Neuronal stem cell (in vitro differentiated cells): ENCODE measurements at regions not wholly inside any gene's neighbourhood (a gene's known extent, or its start where the extent isn't known, plus 50 kb on each side); places are given as distances from the start of the nearest gene placed in this dataset.

ENCODE experiments used
- DNase-seq: peaks from one replicate; pipeline ENCODE4 v3.0.0-alpha.2; 2013; ENCODE audit warnings: low spot score
- H2AFZ ChIP-seq: one replicate; pipeline ENCODE4 v1.6.1; 2013; ENCODE audit warnings: mild to moderate bottlenecking, low read length, inconsistent platforms
- H2AK5ac ChIP-seq: 2 replicates; pipeline ENCODE4 v1.6.1; 2013; ENCODE audit warnings: low read depth, mild to moderate bottlenecking, inconsistent platforms, low read length, moderate library complexity, mixed read lengths
- H2BK120ac ChIP-seq: 2 replicates; pipeline ENCODE4 v1.6.1; 2013; ENCODE audit warnings: low read depth, mild to moderate bottlenecking, inconsistent platforms, low read length, moderate library complexity, mixed read lengths
- H2BK12ac ChIP-seq: one replicate; pipeline ENCODE4 v1.6.1; 2013; ENCODE audit warnings: low read length, inconsistent platforms
- H2BK15ac ChIP-seq: 2 replicates; pipeline ENCODE4 v1.6.1; 2013; ENCODE audit warnings: mild to moderate bottlenecking, low read length, inconsistent platforms, mixed read lengths
- H2BK5ac ChIP-seq: one replicate; pipeline ENCODE4 v1.6.1; 2013; ENCODE audit warnings: inconsistent platforms, mild to moderate bottlenecking, low read length, moderate library complexity
- H3K14ac ChIP-seq: one replicate; pipeline ENCODE4 v1.6.1; 2013; ENCODE audit warnings: low read length, inconsistent platforms
- H3K18ac ChIP-seq: 2 replicates; pipeline ENCODE4 v1.6.1; 2013; ENCODE audit warnings: low read length, inconsistent platforms
- H3K23ac ChIP-seq: 2 replicates; pipeline ENCODE4 v1.6.1; 2013; ENCODE audit warnings: low read depth, mild to moderate bottlenecking, mixed read lengths, low read length, inconsistent platforms; ENCODE audit not compliant: poor library complexity
- H3K27ac ChIP-seq: replicated peaks from 3 replicates; pipeline ENCODE4 v1.5.1; 2013; ENCODE audit warnings: low read length, inconsistent platforms
- H3K27me3 ChIP-seq, 3 experiments: 2 replicates each; pipeline ENCODE4 v1.6.1; 2013; ENCODE audit warnings: low read length in 3 of 3, mild to moderate bottlenecking in 2 of 3, inconsistent platforms in 1 of 3, low read depth in 1 of 3, mixed read lengths in 1 of 3, moderate library complexity in 1 of 3; ENCODE audit not compliant: control insufficient read depth in 3 of 3, insufficient read depth in 3 of 3
- H3K36me3 ChIP-seq, 2 donors: replicated peaks in 1 of 2; 2 replicates each; pipeline ENCODE4 v1.6.1; 2013; ENCODE audit warnings: low read length in 2 of 2; ENCODE audit not compliant: control insufficient read depth in 2 of 2, insufficient read depth in 2 of 2
- H3K4ac ChIP-seq: 2 replicates; pipeline ENCODE4 v1.6.1; 2013; ENCODE audit warnings: inconsistent platforms, mild to moderate bottlenecking, low read length, moderate library complexity
- H3K4me1 ChIP-seq, 2 donors: 1 replicate in 1 of 2; 2 replicates in 1 of 2; pipeline ENCODE4 v1.6.1; 2013; ENCODE audit warnings: low read length in 2 of 2, low read depth in 1 of 2; ENCODE audit not compliant: control insufficient read depth in 2 of 2, insufficient read depth in 1 of 2
- H3K4me2 ChIP-seq: one replicate; pipeline ENCODE4 v1.6.1; 2013; ENCODE audit warnings: mild to moderate bottlenecking, low read length, inconsistent platforms; ENCODE audit not compliant: insufficient read depth, poor library complexity, severe bottlenecking
- H3K4me3 ChIP-seq, 2 donors: 2 replicates each; pipeline ENCODE4 v1.5.1; 2013; ENCODE audit warnings: low read length in 2 of 2, mild to moderate bottlenecking in 2 of 2, inconsistent platforms in 1 of 2, moderate library complexity in 1 of 2
- H3K79me1 ChIP-seq: one replicate; pipeline ENCODE4 v1.6.1; 2013; ENCODE audit warnings: low read depth, mild to moderate bottlenecking, inconsistent platforms, low read length, moderate library complexity
- H3K9ac ChIP-seq: one replicate; pipeline ENCODE4 v1.6.1; 2013; ENCODE audit warnings: mild to moderate bottlenecking, low read depth, low read length, inconsistent platforms; ENCODE audit not compliant: poor library complexity
- H3K9me3 ChIP-seq, 2 donors: replicated peaks in 1 of 2; 2 replicates each; pipeline versions ENCODE3 to v1.6.1; 2013; ENCODE audit warnings: low read length in 2 of 2, mild to moderate bottlenecking in 2 of 2, inconsistent platforms in 1 of 2, low read depth in 1 of 2, mixed read lengths in 1 of 2, moderate library complexity in 1 of 2; ENCODE audit not compliant: control insufficient read depth in 2 of 2, insufficient read depth in 1 of 2
- H4K8ac ChIP-seq: one replicate; pipeline ENCODE4 v1.6.1; 2013; ENCODE audit warnings: low read depth, mild to moderate bottlenecking, inconsistent platforms, low read length, moderate library complexity
- H4K91ac ChIP-seq: one replicate; pipeline ENCODE4 v1.6.1; 2013; ENCODE audit warnings: low read length, low read depth, mild to moderate bottlenecking, inconsistent platforms; ENCODE audit not compliant: poor library complexity
- WGBS, 2 donors: extraction: QIAGEN DNeasy Blood & Tissue Kit; methylation state at CpG; one replicate each; pipeline ENCODE4 v1.1.7; 2013; ENCODE audit warnings: missing lambda C conversion rate in 2 of 2, mixed read lengths in 1 of 2; ENCODE audit not compliant: insufficient read length in 2 of 2, insufficient replicate concordance in 1 of 2; ENCODE audit errors: extremely low coverage in 2 of 2; 5-methylcytosine and 5-hydroxymethylcytosine counted together

DNA sequence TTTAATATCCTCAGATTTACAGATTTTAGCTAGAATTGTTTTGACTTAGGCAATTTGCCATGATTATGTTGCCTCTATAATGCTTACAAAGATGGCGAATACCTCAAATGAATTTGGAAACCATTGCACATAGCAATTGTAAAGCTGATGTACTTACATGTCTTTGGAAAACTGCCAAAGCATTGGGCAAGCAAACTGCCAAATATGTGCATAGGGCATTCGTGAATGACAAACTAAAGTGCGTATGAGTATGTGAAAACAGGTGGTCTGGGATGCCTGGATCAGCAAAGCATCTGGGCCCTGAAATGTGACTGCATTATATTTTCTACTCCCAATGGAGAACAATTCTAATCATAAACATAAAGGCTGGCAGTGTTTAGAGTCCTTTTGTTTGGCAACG, 445.3 kb upstream of the ROBO1 start:
- no peak overlapping the region for H2AK5ac ChIP-seq
- no peak overlapping the region for H2BK120ac ChIP-seq
- no peak overlapping the region for H3K14ac ChIP-seq
- H4K91ac ChIP-seq, result no peak overlapping the region
- no peak overlapping the region for H3K18ac ChIP-seq
- no CpG with 5 or more reads among the region's 4 CpGs for WGBS, 2 donors
- no peak overlapping the region for H3K4me2 ChIP-seq
- H3K4me1 ChIP-seq, result no peaks in the 10 kb centered on the region
- H3K23ac ChIP-seq, result no peak overlapping the region
- no peaks in the 10 kb centered on the region for H3K27me3 ChIP-seq
- H2BK15ac ChIP-seq, result no peak overlapping the region
- H3K9ac ChIP-seq, result no peak overlapping the region
- H3K79me1 ChIP-seq, result no peaks in the 10 kb centered on the region
- H2AFZ ChIP-seq, result no peak overlapping the region
- no peak overlapping the region for H2BK12ac ChIP-seq
- no peak overlapping the region for H3K27ac ChIP-seq
- H3K4me3 ChIP-seq, result no peak overlapping the region
- no peak overlapping the region for H4K8ac ChIP-seq
- no peaks in the 10 kb centered on the region for H3K9me3 ChIP-seq
- DNase-seq, result no peak
- H2BK5ac ChIP-seq, result no peak overlapping the region
- H3K4ac ChIP-seq, result no peak overlapping the region
- H3K36me3 ChIP-seq, result no peaks in the 10 kb centered on the region

DNA sequence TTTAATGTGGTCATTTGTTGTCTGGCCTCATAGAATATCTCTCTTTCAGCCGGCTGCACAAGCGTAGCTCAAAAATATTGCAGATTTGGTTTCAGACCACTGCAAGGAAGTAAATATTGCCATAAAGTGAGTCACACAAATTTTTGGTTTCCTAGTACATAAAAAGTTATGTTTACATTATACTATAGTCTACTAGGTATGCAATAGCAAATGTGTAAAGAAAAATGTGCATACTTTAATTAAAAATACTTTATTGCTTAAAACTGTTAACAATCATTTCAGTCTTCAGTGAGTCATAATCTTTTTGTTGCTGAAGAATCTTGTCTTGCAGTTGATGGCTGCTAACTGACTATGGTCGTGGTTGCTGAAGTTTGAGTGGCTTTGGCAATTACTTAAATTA, 425.1 kb upstream of the ROBO1 start:
- H2BK15ac ChIP-seq, result no peak overlapping the region

DNA sequence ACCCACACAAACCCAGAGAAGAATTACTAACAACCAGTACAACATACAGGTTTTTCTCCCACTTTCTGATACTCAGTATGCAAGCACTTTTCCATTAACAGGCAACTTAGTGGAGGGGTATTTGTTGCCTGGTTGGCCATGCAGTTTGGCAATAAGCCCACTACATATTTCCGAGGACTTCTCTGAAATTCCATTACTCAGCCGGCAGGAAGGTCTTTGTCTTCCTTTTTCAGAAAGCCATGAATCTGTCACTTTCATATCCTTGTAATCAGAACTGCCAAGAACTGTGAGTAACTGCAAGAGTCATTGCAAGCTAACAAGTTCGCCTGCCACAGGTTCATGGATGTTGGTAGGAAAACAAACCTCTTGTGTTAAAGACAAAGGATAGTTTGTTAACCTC, 422.3 kb upstream of the ROBO1 start:
- Histone ChIP-seq H3K27ac (no peak overlapping the region), H4K8ac (no peak overlapping the region), H2BK5ac (no peak overlapping the region), H4K91ac (no peak overlapping the region), H3K23ac (no peak overlapping the region), H3K4me3 (no peak overlapping the region), H2BK15ac (no peak overlapping the region), H3K36me3 (no peaks in the 10 kb centered on the region), H2BK120ac (no peak overlapping the region), H3K9ac (no peak overlapping the region), H3K79me1 (no peaks in the 10 kb centered on the region), H3K4ac (no peak overlapping the region), H2AFZ (peak overlapping the region; percentile 40), H3K4me2 (no peak overlapping the region), H3K14ac (no peak overlapping the region), H3K4me1 (no peaks in the 10 kb centered on the region), H3K18ac (no peak overlapping the region), H3K27me3 (no peaks in the 10 kb centered on the region), H2BK12ac (no peak overlapping the region), H2AK5ac (no peak overlapping the region), H3K9me3 (no peaks in the 10 kb centered on the region)
- no CpG with 5 or more reads among the region's 3 CpGs for WGBS, 2 donors
- DNase-seq, result no peak

More for the DNA sequence above, 425.1 kb upstream of the ROBO1 start:
- Histone ChIP-seq H2BK5ac (no peak overlapping the region), H3K36me3 (no peaks in the 10 kb centered on the region), H3K23ac (no peak overlapping the region), H3K18ac (no peak overlapping the region), H4K8ac (no peak overlapping the region), H3K9ac (no peak overlapping the region), H3K4ac (no peak overlapping the region), H3K27ac (no peak overlapping the region), H3K14ac (no peak overlapping the region), H3K79me1 (no peaks in the 10 kb centered on the region), H2AFZ (no peak overlapping the region), H2BK120ac (no peak overlapping the region), H3K4me2 (no peak overlapping the region), H3K4me1 (no peaks in the 10 kb centered on the region), H3K27me3 (no peaks in the 10 kb centered on the region), H3K4me3 (no peak overlapping the region), H4K91ac (no peak overlapping the region), H2AK5ac (no peak overlapping the region), H3K9me3 (no peaks in the 10 kb centered on the region), H2BK12ac (no peak overlapping the region)
- DNase-seq, result no peak
- no CpG with 5 or more reads among the region's 3 CpGs for WGBS, 2 donors

DNA sequence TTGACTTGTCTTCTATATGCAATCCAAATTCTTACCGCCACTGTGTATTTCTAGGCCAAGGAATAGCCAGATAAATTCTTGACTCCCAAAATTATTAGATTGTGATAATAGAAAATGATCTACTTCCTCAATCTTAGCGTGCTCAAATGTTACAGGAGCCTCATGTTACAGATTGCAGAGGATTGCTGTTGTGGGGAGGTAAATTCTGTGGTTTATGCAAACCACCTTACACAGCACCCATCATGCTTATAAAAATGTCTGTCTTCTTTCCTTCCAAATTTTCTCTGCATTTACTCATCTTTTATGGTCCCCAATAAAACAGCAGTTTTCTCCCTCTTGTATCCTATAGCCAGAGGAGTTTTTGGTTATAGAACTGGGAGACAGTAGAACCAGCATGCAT, 420.2 kb upstream of the ROBO1 start:
- H4K91ac ChIP-seq, result no peak overlapping the region
- no peak overlapping the region for H3K9ac ChIP-seq
- H3K9me3 ChIP-seq, result no peaks in the 10 kb centered on the region
- WGBS, 2 donors, result no CpG with 5 or more reads among the region's 2 CpGs
- no peak for DNase-seq
- H2BK5ac ChIP-seq, result no peak overlapping the region
- no peak overlapping the region for H2AK5ac ChIP-seq
- H3K27ac ChIP-seq, result no peak overlapping the region
- H2AFZ ChIP-seq, result no peak overlapping the region
- no peak overlapping the region for H2BK12ac ChIP-seq
- no peaks in the 10 kb centered on the region for H3K27me3 ChIP-seq
- no peak overlapping the region for H3K4me3 ChIP-seq
- H3K4me1 ChIP-seq, result no peaks in the 10 kb centered on the region
- no peak overlapping the region for H3K4me2 ChIP-seq
- H3K36me3 ChIP-seq, result no peaks in the 10 kb centered on the region
- H3K79me1 ChIP-seq, result no peaks in the 10 kb centered on the region
- no peak overlapping the region for H3K14ac ChIP-seq
- no peak overlapping the region for H3K4ac ChIP-seq
- no peak overlapping the region for H4K8ac ChIP-seq
- H2BK15ac ChIP-seq, result no peak overlapping the region
- H3K18ac ChIP-seq, result no peak overlapping the region
- no peak overlapping the region for H2BK120ac ChIP-seq
- H3K23ac ChIP-seq, result no peak overlapping the region
